LoVo (cell line): ENCODE measurements at regions not wholly inside any gene's neighbourhood (a gene's known extent, or its start where the extent isn't known, plus 50 kb on each side); places are given as distances from the start of the nearest gene placed in this dataset.
A peak's percentile ranks its signal among the peaks of the same experiment; 100 is the strongest.
"Not testable (repeated sequence)": the region's sequence is repeated elsewhere in the genome, so short reads cannot be mapped to it uniquely, and the experiment has no call there.

ENCODE experiments used
- DNase-seq: peaks from one replicate; pipeline ENCODE4 v3.0.0-alpha.2; 2016; ENCODE audit warnings: low spot score

DNA sequence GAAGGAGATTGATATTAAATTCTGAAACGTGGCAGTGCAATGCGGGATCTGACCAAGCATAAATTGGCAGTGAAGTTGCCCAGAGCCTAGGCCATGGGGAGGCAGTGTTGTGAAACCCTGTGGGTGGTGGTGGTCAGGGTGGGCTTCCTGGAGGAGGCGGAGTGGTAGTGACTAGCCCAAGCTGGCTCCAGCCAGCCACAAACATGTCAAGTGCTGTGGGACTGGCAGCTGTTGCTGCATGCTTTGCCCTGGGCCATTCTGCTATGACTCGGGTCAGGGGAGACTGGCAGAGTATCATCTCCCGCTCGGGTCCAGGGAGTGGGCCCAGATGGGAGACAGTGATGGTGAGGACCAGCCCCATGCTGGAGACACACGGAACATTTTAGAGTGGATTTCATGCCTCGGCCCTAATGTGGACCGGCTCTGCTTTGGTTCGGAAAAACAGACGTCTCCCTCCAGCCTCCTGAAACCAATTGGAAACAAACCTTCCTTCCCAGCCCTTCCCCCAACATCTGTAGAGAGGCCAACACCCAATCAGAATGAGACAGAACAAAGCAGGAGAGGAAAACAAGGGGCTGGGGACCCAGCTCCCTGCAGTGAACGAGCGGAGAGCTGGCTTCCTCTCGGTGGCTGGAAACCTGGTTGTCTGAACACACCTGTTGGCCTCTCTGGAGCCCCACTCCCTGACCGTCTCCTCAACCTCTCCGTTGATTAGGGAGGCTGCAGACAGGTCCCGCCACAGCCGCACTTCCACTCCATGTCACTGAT lies 58.2 kb downstream of the TMEM270 start:
- no peak for DNase-seq

DNA sequence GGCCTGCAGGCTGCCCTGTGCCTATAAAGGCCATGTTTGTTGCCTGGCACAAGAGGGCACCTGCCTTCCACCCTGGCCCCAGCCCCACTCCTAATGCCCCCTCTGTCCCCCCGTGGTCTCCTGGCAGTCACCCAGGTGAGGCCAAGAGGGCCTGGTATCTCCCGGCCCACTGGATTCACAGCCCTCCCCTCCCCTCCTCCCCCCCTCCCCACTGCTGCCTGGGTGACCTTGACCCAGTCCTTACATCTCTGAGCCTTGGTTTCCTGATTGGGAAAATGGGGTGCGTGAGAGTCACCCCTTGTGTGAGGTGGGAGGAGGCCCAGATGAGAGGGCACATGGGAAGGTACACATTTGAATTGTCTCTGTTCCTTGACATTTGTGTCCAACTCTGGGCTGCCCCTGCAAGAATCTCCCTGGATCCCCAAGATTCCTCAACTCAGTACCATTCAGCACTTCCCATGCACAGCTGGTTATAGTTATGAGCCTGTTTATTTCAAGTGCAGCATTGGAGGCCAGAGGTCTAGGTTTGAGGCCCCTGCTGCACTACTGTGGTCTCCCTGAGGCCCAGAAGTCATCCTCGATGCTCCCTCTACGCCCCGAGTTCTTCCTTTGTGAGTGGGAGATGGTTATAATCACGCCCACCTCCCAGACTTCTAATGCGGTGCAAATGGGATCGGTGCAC lies 58.9 kb downstream of the TMEM270 start:
- no peak for DNase-seq

DNA sequence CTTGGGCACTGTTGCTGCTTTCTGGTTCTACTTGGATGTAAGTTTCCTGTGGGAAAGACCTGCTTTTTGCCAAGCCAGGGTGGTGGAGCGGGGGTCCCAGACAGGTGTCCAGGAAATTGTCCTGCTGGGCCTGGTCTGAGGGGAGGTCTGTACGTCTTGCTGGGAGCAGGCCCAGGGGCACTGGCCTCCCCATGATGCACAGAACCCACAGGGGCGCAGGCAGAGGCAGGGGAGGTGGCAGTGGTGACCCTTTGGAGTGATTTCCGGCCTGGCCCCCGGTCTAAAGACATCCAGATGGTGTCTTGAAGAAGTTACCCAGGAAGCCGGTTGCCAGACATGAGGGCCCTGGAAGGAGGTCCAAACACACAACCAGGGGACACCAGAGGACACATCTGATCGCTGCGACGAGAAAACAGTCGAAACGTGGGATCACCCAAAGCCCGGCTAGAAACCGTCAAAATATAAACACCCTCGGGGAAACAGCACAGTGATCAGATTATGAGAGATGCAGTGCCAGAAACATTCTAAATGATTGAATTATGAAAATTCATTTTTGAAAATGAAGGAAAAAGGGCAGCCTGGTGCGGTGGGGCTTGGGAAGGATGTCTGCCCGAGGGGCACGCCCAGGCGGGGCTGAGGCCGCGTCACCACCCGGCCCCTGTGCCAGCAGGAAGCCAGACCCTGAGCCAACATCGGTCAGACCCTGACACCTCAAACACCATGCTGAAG lies 59.6 kb downstream of the TMEM270 start:
- no peak for DNase-seq

DNA sequence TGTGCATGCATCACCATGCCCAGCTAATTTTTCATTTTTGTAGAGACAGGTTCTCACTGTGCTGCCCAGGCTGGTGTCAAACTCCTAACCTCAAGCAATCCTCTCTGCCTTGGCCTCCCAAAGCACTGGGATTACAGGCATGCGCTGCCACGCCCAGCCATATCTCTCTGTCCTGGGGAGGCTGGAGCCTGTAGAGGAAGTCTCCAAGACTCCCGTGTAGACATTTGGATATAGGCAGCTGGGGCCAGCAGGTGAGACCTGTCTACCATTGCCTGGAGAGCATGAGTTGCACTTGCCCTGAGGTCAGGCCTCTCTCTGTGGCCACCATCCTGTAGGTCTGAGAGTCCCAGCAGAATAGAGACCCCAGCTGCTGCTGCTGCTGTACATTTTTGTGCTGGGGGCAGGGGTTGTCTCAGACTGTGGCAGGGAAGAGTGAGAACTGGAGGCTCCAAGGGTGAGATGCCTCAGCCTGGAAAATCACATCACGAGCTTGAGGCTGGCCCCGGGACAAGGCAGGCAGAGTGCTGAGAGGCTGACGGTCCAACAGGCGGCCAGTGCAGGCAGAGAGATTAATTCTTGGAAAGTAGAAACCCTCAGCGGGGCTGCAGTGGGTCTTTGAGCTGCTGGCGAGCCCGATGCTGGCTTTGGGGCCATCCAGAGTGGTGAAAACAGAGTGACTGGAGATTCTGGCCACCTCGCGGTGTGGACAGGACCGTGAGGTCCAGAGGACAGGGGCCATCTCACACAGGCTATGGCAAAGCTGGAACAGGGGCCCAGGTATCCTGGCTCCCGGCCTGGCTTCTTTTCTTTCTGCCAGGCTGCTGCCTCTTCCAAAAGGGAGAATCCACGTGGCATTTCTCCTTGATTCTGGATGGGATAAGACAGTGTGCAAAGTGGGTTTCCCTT lies 60.9 kb downstream of the TMEM270 start:
- no peak for DNase-seq

DNA sequence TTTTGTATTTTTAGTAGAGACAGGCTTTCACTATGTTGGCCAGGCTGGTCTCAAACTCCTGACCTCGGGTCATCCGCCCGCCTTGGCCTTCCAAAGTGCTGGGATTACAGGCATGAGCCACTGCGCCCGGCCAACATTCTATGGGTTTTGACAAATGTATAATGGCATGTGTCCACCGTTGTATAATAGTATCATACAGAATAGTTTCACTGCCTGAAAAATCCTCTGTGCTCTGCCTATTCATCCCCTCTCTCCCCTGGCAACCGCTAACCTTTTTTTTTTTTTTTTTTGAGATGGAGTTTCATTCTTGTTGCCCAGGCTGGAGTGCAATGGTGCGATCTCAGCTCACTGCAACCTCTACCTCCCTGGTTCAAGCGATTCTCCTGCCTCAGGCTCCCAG lies 67.7 kb downstream of the TMEM270 start:
- not testable (repeated sequence) for DNase-seq

DNA sequence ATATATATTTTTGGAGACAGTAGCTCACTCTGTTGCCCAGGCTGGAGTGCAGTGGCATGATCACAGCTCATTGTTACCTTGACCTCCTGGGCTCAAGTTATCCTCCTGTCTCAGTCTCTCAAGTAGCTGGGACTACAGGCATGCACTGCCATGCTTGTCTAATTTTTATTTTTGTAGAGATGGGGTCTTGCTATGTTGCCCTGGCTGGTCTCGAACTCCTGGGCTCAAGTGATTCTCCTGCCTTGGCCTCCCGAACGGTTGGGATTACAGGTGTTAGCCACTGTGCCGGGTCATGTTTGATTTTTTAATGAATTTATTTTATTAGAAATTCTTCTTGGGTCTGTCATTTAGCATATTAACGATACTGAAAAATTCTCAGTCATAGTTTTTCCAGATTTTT lies 70.5 kb downstream of the TMEM270 start:
- no peak for DNase-seq

DNA sequence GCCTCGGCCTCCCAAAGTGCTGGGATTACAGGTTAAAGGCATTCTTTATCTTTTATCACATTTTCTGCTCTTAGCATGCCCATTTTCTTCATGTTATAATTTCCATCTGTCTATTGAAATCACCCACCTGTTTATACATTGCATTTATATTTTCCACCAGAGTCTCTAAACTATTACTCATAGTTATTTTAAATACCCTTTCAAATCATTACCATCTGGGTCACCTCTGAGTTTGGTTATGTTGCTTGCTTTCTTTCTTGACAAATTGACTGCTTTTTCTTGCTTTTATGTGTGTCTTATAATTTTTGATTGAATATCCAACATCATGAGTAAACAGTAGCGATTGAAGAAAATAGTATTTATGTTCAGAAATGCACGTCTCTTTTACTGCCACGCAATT lies 71.4 kb downstream of the TMEM270 start:
- no peak for DNase-seq

DNA sequence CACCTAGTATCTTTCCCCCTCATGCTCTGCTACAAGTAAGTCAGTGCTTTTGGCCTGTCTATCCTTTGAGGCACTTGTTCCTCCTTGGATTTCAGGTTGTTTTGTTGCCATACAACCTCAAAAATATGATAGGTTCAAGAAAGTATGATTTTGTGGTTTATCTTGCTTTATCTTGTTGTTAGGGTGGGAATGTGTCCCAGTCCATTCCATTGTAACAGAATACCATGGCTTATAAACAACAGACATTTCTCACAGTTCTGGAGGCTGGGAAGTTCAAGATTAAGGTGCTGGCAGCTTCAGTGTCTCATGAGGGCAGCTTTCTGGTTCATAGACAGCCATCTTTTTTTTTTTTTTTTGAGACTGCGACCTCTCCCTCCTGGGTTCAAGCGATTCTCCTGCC lies 72.1 kb downstream of the TMEM270 start:
- DNase-seq = no peak

DNA sequence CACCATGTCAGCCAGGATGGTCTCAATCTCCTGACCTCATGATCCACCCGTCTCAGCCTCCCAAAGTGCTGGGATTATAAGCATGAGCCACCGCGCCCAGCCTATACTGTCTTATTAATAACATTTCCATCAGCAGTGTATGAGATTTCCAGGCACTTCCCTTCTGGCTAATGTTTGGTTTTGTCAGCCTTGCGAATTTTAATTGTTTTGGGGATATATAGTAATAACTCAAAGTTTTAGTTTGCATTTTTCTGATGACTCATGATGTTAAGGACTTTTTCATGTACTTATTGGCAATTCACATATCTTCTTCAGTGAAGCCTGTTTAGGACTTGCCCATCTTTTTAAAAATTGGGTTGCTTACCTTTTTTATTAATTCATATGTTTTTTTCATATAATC lies 76.0 kb downstream of the TMEM270 start:
- DNase-seq = no peak

DNA sequence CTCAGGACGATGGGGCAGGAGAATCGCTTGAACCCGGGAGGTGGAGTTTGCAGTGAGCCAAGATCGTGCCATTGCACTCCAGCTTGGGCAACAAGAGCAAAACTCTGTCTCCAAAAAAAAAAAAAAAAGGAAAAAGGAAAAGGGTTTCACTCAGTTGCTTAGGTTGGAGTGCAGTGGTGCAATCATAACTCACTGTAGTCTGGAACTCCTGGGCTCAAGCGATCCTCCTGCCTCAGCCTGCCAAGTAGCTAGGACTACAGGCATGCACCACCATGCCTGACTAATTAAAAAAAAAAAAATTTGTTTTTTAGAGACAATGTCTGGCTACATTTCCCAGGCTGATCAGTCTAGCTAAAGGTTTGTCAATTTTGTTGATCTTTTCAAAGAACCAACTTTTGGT lies 76.7 kb downstream of the TMEM270 start:
- DNase-seq = not testable (repeated sequence)

DNA sequence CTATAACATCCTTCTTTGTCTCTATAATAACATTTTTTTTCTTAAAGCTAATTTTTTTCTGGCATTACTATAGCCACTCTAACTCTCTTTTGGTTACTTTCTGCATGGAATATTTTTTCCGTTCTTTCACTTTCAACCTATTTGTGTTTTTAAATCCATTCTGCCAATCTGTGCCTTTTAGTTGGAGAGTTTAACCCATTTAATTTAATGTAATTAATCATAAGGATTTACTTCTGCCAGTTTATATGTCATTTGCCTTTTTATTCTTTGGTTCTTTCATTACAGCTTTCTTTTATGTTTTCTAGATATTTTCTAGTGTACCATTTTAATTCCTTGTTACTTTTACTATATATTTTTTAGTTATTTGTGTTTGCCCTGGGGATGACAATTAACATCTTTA lies 78.6 kb downstream of the TMEM270 start:
- no peak for DNase-seq

DNA sequence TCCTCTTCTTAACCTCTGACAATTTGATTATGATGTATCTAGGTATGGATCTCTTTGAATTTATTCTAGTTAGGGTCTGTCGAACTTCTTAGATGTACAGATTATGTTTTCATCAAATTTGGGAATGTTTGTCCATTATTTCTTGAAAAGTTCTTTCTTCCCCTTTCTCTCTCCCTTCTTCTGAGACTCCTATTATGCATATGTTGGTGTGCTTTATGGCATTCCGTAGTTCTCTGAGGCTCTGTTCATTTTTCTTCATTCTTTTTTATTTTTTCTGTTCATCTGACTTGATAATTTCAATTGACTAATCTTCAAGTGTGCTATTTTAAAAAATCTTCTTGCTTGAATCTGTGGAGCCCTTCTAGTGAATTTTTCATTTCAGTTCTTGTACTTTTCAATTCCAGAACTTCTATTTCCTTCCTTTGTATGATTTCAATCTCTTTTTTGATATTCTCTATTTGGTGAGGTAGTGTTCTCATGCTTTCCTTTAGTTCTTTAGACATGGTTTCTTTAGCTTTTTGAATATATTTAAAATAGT lies 79.8 kb downstream of the TMEM270 start:
- no peak for DNase-seq

DNA sequence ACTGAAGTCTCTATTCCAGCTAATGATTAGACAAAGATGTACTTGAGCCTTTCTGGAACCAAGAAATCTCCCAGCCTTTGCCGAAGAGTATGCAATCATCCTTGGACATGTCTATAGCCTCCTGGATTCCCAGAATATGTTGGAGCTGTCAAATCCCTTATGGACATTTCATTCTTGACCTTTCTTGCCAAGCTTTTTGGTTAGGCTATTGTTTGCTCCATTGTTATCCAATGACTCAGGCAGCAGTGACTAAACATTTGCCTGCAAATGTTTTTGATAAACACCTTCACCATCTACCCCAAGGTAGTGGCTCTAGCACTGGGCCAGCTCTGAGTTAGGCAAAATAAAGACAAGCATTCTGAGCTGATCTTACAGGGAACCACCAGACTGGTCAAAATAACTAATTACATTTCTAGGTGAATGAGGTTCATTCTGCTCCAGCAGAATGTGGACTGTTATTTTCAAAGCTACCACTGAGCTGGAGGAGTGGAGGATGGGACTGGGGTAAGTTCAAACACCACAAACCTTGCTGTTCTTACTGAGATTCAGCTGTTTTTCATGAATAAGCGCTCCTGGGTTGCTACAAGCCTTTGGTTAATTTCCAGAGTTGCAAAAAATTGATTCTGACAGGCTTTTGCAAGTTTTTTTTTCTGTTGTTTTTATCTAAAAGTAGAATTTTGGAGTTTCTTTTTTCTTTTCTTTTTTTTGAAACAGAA lies 81.0 kb downstream of the TMEM270 start:
- no peak for DNase-seq

DNA sequence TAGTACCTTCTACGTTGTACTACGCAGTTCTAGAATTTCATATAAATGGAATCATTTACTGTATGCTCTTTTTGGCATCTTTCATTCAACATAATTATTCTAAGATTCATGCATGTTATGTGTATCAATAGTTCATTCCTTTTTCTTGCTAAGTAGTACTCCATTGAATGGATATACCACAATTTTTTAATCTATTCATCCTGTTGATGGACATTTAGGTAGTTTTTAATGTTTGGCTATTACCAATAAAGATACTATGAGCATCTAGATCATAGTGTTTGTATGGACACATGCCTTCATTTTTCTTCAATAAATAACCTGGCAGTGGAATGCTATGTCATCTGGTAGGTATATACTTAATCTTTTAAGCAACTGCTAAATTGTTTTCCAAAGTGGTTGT lies 83.0 kb upstream of the ELN start:
- no peak for DNase-seq

DNA sequence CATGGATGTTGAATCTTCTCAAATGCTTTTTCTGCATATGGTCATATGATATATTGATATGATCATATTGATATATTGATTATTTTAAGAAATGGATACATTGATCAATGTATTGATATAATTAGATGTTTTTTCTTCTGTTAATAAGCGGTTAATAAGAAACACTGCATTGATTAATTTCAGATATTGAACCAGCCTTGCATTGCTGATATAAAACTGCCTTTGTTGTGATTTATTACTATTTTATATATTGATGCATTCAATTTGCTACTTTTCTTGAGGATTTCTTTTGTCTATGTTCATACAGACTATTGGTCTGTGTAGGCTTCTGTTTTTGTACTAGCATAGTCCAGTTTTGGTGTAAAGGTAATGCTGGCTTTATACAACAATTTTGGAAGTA lies 79.7 kb upstream of the ELN start:
- no peak for DNase-seq

DNA sequence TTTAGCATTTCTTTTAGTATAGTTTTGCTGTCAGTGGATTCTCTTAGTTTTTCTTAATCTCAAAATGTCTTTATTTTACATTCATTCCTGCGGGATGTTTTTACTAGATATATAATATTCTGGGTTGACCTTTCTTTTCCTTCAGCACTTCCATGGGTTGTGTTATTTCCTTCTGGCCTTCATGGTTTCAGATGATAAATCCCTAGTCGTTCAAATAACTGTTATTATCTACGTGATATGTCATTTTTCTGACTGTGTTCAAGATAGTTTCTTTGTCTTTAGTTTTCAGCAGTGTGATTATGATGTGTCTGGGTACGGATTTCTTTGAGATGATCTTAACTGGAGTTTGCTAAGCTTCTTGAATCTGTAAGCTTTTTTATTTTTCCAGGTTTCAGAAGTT lies 75.7 kb upstream of the ELN start:
- no peak for DNase-seq

DNA sequence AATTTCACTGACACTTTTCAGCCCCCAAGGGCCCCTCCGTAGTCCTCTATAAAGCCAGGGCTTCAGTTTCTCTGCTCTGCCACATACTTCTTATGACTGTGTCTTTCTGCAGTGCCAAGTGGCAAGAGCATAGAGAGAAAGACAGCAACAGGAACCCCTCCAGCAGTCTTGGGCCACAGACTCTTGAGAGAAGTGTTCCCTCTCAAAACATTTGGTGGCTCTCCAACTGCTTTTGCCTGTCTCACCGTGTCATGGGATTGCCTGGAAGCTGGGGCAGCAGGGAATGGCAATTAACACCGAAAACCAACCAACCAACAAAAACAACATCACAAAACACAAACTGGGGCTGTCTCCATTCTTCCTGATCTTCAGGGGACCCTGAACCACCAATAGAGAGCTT lies 73.8 kb upstream of the ELN start:
- no peak for DNase-seq

DNA sequence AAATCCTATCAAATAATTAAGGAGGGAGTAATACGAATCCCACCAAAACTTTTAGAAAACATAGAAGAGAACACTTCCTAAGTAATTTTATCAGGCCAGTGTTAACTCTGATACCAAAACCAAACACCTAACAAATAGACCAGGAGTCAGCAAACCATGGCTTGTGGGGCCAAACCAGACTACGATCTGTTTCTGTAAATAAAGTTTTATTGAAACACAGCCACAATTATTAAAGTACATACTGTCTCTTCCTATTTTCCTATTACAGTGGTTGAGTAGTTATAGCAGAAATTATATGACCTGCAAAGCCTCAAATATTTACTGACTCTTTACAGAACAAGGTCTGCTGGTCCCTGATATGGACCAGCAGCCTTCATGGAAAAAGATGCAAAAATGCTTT lies 73.1 kb upstream of the ELN start:
- DNase-seq = no peak

DNA sequence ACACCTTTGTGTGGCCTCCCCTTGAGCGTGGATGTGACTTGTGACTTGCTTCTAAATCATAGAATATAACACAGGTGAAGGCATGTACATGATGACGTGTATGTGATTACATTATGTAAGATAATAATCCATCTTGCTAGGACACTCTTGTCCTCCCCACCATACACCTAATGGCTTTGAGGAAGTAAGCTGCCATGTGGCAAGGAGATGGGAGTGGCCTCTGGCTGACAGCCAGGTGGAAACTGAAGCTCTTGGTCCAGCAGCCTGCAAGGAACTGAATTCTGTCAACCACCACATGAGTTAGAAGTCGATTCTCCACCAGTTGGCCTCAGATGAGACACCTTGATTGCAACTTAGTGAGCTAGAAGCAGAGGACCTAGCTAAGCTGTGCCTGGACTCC lies 67.4 kb upstream of the ELN start:
- DNase-seq = peak; percentile 79

DNA sequence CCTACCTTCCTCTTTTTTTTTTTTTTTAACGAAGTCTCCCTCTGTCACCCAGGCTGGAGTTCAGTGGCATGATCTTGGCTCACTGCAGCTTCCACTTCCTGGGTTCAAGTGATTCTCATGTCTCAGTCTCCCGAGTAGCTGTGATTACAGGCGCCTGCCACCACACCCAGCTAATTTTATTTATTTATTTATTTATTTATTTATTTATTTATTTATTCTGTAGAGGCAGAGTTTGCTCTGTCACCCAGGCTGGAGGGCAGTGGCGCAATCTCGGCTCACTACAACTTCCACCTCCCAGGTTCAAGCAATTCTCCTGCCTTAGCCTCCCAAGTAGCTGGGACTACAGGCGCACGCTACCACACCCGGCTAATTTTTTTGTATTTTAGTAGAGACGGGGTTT lies 66.0 kb upstream of the ELN start:
- not testable (repeated sequence) for DNase-seq

DNA sequence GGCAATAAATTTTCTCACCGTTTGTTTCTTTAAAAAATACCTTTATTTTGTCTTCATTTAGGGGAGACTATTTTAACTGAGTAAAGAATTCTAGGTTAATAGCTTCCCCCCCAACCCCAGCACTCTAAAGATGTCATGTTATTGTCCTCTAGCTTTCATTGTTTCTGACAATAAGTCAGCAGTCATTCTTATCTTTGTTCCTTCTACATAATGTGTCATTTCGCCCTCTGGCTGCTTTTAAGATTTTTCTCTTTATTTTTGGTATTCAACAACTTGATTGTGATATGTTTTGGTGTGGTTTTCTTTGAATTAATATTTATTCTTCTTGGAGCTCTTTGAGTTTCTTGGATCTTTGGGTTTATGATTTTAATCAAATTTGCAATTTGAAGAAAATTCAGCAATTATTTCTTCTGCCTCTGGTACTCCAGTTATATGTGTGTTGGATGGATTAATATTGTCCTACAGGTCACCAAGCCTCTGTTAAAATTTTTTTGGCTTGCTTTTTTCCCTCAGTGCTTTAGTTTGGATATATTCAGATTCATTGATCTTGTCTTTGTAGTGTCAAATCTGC lies 64.6 kb upstream of the ELN start:
- no peak for DNase-seq
